K562 (cell line): ENCODE measurements at regions not wholly inside any gene's neighbourhood (a gene's known extent, or its start where the extent isn't known, plus 50 kb on each side); places are given as distances from the start of the nearest gene placed in this dataset.

Experiments used
- ATAC-seq: fragments of 200-7000 bp; cut with Tn5 transposase; 3 replicates; pipeline ENCODE4 v1.9.1; 2020; ENCODE audit warnings: moderate library complexity
- BruUV-seq: library from RNA; stranded (reverse); fragments of 400-500 nt; replicated peaks from 2 replicates; lab custom pipeline; 2021; lab: Mats Ljungman, UMichigan
- CTCF ChIA-PET: fragments of 300-600 bp; formaldehyde crosslinking; extraction: SDS; loops from one replicate; lab custom pipeline; 2021; ENCODE audit warnings: low intra/inter-chr PET ratio; lab: Yijun Ruan, JAX
- POLR2A ChIA-PET: fragments of 300-600, 350-650 bp; sonication (Branson Sonifier 250); formaldehyde crosslinking; extraction: SDS; loops from one replicate; lab custom pipeline; 2021; ENCODE audit warnings: antibody characterized with exemption, inconsistent platforms; lab: Yijun Ruan, JAX
- DNase-seq, 4 experiments: peaks; one replicate each; pipeline versions ENCODE4 v3.0.0 to v3.0.0-alpha.2; 2011 to 2018; ENCODE audit warnings: low spot score in 3 of 4, mixed read lengths in 3 of 4; ENCODE audit errors: extremely low read depth in 1 of 4
- FAIRE-seq: peaks from 2 replicates; lab custom pipeline; 2011; peaks lifted over from hg19 to GRCh38; lab: Jason Lieb, UNC
- H2AFZ ChIP-seq: 2 replicates; pipeline ENCODE4 v1.6.0; 2011; ENCODE audit warnings: low read depth, low read length, control low read depth, inconsistent platforms
- H3K27ac ChIP-seq: fragments of 200-600 bp; 3 replicates; pipeline ENCODE4 v1.8.0; 2011; ENCODE audit warnings: low read depth, mild to moderate bottlenecking, control low read depth, inconsistent platforms, low read length, moderate library complexity, mixed read lengths; ENCODE audit errors: extremely low read depth
- H3K27me3 ChIP-seq, 2 experiments: fragments of 300-600 bp in 1 of 2; 2 replicates in 1 of 2; 3 replicates in 1 of 2; pipeline versions ENCODE4 v1.6.0 to v1.8.0; 2011; ENCODE audit warnings: inconsistent platforms in 2 of 2, low read length in 2 of 2, mild to moderate bottlenecking in 1 of 2, mixed read lengths in 1 of 2, moderate library complexity in 1 of 2; ENCODE audit not compliant: control insufficient read depth in 2 of 2, insufficient read depth in 2 of 2
- H3K36me3 ChIP-seq: fragments of 300-600 bp; 3 replicates; pipeline ENCODE4 v1.8.0; 2011; ENCODE audit warnings: mild to moderate bottlenecking, low read length, inconsistent platforms; ENCODE audit not compliant: control insufficient read depth, insufficient read depth
- H3K4me1 ChIP-seq, 2 experiments: fragments of 200-600 bp in 1 of 2; replicated peaks in 1 of 2; 2 replicates in 1 of 2; 3 replicates in 1 of 2; pipeline versions ENCODE4 v1.5.1 to v1.8.0; 2011; ENCODE audit warnings: inconsistent platforms in 2 of 2, low read length in 2 of 2, mild to moderate bottlenecking in 1 of 2, mixed read lengths in 1 of 2, moderate library complexity in 1 of 2; ENCODE audit not compliant: control insufficient read depth in 2 of 2, insufficient read depth in 2 of 2
- H3K4me2 ChIP-seq: 2 replicates; pipeline ENCODE4 v1.6.1; 2011; ENCODE audit warnings: low read length, control low read depth, inconsistent platforms, mixed read lengths; ENCODE audit not compliant: insufficient read depth
- H3K4me3 ChIP-seq: fragments of 200-600 bp; sonication (generic), shearing (Covaris generic); 2 replicates; pipeline ENCODE4 v1.5.1; 2016; ENCODE audit warnings: control low read depth, inconsistent platforms
- H3K79me2 ChIP-seq: fragments of 200-600 bp; 3 replicates; pipeline ENCODE4 v1.8.0; 2011; ENCODE audit warnings: low read length, inconsistent platforms; ENCODE audit not compliant: control insufficient read depth, insufficient read depth
- H3K9ac ChIP-seq, 2 experiments: 2 replicates each; pipeline versions ENCODE4 v1.6.0 to v1.6.1; 2011; ENCODE audit warnings: low read depth in 2 of 2, low read length in 2 of 2, control low read depth in 1 of 2, inconsistent platforms in 1 of 2, mild to moderate bottlenecking in 1 of 2, mixed read lengths in 1 of 2; ENCODE audit not compliant: insufficient read depth in 1 of 2
- H3K9me1 ChIP-seq: one replicate; pipeline ENCODE4 v1.6.0; 2011; ENCODE audit warnings: inconsistent platforms, mild to moderate bottlenecking, low read length, moderate library complexity; ENCODE audit not compliant: control insufficient read depth, insufficient read depth
- H3K9me3 ChIP-seq: replicated peaks from 2 replicates; pipeline ENCODE4 v1.5.1; 2011; ENCODE audit warnings: low read depth, low read length, inconsistent platforms; ENCODE audit not compliant: control insufficient read depth, insufficient read depth
- H4K20me1 ChIP-seq: replicated peaks from 2 replicates; pipeline ENCODE4 v1.6.1; 2011; ENCODE audit warnings: low read length, inconsistent platforms, mixed read lengths; ENCODE audit not compliant: control insufficient read depth, insufficient read depth
- ADNP ChIP-seq: fragments of 200-800 bp; sonication (Bioruptor generic); IDR thresholded peaks from 2 replicates; pipeline ENCODE4 v1.6.1; 2016; ENCODE audit warnings: missing genetic modification characterization, missing compliant biosample characterization
- CBX5 ChIP-seq: IDR thresholded peaks from 2 replicates; pipeline ENCODE4 v1.6.1; 2014; ENCODE audit warnings: low read depth, borderline replicate concordance
- CUX1 ChIP-seq: fragments of 200-800 bp; sonication (Bioruptor generic); IDR thresholded peaks from 2 replicates; pipeline ENCODE4 v1.6.1; 2016; ENCODE audit warnings: missing genetic modification characterization, missing compliant biosample characterization
- FOXA1 ChIP-seq: fragments of 450-650 bp; IDR thresholded peaks from 2 replicates; pipeline ENCODE4 v1.6.1; 2016; ENCODE audit warnings: mild to moderate bottlenecking, borderline replicate concordance
- FOXK2 ChIP-seq, 2 experiments: fragments of 450-650 bp; IDR thresholded peaks in 1 of 2; conservative IDR thresholded peaks in 1 of 2; 2 replicates each; pipeline ENCODE4 v1.6.1; 2016; ENCODE audit warnings: low read depth in 2 of 2, mild to moderate bottlenecking in 1 of 2
- GABPB2 ChIP-seq: fragments of 250-450 bp; sonication (Bioruptor Pico); conservative IDR thresholded peaks from 2 replicates; pipeline ENCODE4 v1.5.1; 2021; ENCODE audit warnings: mild to moderate bottlenecking
- NR2C1 ChIP-seq, 2 experiments: fragments of 450-650 bp; IDR thresholded peaks; 2 replicates each; pipeline ENCODE4 v1.6.1; 2017; ENCODE audit warnings: mild to moderate bottlenecking in 2 of 2, antibody characterized with exemption in 1 of 2, inconsistent platforms in 1 of 2, missing compliant biosample characterization in 1 of 2, missing genetic modification characterization in 1 of 2
- PPARD ChIP-seq: fragments of 250-450 bp; sonication (Bioruptor Pico); IDR thresholded peaks from 2 replicates; pipeline ENCODE4 v1.8.0; 2022; ENCODE audit warnings: inconsistent platforms, mild to moderate bottlenecking, moderate library complexity
- TAF1 ChIP-seq: IDR thresholded peaks from 2 replicates; pipeline ENCODE4 v1.6.1; 2011; ENCODE audit warnings: mild to moderate bottlenecking, low read length, moderate library complexity; ENCODE audit not compliant: insufficient read depth, control insufficient read depth, severe bottlenecking; ENCODE audit errors: extremely low read depth
- TBP ChIP-seq: optimal IDR thresholded peaks from 2 replicates; pipeline ENCODE3; 2011; ENCODE audit warnings: low read depth, low read length, improper control_type of control experiment
- ZBTB8A ChIP-seq: fragments of 450-650 bp; IDR thresholded peaks from 2 replicates; pipeline ENCODE4 v1.6.1; 2018; ENCODE audit warnings: mild to moderate bottlenecking, moderate library complexity; ENCODE audit not compliant: partially characterized antibody
- ZNF143 ChIP-seq: sonication (generic); formaldehyde crosslinking; IDR thresholded peaks from 2 replicates; pipeline ENCODE4 v1.9.0; 2022; ENCODE audit warnings: mild to moderate bottlenecking, missing genetic modification reagents
- WGBS: fragments of 100-300 bp; shearing (Covaris generic); methylation state at CpG from one replicate; pipeline ENCODE4 v1.1.6; 2016; ENCODE audit warnings: low coverage, mixed read lengths; ENCODE audit not compliant: insufficient coverage; ENCODE audit errors: missing lambda C conversion rate; 5-methylcytosine and 5-hydroxymethylcytosine counted together
- in situ Hi-C: fragments of 300-500 bp; cut with MboI; formaldehyde crosslinking; loops from 4 replicates; pipeline ENCODE4 v1.15.0; 2018; ENCODE audit warnings: inconsistent platforms, mixed read lengths
- intact Hi-C: fragments of 100-400 bp; cut with micrococcal nuclease; formaldehyde crosslinking; loops from 2 replicates; pipeline ENCODE4 v1.14.2; 2022
- TF ChIP-seq, protein P1 (sequence below): fragments of 250-450 bp; sonication (Bioruptor Pico); IDR thresholded peaks from 2 replicates; pipeline ENCODE4 v1.5.0; 2021; ENCODE audit warnings: mild to moderate bottlenecking, moderate library complexity

DNA sequence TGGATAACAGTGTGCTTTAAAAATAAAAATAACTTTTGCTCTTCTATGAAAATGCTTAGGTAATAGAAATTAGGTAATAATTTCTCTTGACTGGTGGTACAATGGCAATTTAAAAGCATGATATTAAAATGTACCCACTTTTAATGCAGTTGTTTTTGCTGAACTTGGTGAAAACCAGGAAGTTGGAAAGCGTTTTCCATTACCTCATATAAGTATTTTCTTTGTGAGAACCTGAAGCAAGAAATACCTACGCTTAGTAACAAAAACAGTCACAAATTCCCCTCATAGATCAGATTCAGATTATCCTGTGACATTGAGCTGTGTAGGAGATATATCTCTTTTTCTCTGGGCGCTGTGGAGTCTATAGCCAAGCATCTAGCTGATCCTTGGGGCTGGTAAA lies 689.0 kb upstream of the FZD8 start (continued):
- TF ChIP-seq, protein P1, sequence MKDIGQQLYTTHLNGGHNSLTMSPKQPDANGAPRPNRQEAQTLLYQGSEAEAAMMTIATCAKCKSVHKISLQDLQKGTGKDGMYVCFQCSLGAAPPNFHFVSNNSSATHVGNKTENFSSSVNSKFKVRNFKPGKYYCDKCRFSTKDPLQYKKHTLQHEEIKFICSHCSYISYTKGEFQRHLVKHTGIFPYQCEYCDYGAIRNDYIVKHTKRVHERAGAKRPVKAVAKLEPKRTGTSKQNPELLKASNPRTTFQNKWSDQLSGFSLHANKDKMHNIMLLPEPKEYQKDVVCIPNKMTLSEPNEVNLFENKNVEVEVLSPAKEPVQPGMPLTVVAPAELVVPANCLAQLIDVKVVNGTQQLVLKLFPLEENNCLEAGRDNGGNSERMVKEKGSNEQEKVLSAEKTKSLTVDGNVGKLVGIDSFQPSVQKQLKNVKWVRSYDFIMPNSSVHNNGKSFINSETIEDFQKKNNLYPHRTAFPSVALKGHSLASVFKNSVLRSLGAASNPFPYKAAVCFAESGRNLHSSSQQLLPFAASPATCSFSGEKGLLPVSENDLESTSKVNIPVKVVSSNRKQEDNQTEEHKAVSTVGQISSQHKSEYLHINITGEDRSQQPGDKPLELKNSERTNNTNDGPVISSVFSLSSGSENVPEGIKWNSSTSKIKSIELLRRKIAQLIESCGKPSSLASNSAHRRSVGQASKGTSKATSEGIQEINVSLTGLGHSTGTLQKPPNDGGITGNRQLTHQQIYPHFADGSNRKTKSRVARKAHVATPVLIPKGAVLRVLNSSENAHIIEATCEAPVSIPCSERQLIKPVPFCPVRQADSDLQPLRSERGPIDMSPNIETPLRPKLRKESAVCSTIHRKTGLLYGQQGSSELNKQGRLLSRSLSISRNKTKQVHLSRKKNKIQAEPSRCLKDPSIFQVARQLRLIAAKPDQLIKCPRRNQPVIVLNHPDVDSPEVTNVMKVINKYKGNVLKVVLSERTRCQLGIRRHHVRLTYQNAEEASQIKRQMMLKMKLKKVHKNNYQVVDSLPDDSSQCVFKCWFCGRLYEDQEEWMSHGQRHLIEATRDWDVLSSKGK (CRISPR knock-in tag) = no peak
- TF ChIP-seq FOXA1 (no peak), ADNP (tag) (no peak)

GRCh38 chr10:36325815-36326214 lies 683.7 kb upstream of the FZD8 start:
- H2AFZ ChIP-seq = no peak overlapping the region
- TF ChIP-seq FOXK2 (conservative IDR thresholded peaks at IDR 0.05 in 1 of 2, IDR thresholded peaks at IDR 0.05 in 1 of 2; ENCODE audit: low read depth in 2 of 2) (no peak), TBP (no peak), CUX1 (CRISPR knock-in tag) (no peak), GABPB2 (CRISPR knock-in tag) (no peak), ZNF143 (CRISPR knock-in tag) (no peak), PPARD (no peak), CBX5 (no peak), ZBTB8A (no peak), TAF1 (no peak), NR2C1 (IDR thresholded peaks at IDR 0.05) (no peak), NR2C1 (tag; IDR thresholded peaks at IDR 0.05) (no peak)
- H3K9me1 ChIP-seq = no peaks in the 10 kb centered on the region
- H3K9me3 ChIP-seq = no peaks in the 10 kb centered on the region
- POLR2A ChIA-PET = no interaction called here
- H3K4me1 ChIP-seq = no peaks in the 10 kb centered on the region
- H3K36me3 ChIP-seq = no peaks in the 10 kb centered on the region
- H3K27ac ChIP-seq = no peak overlapping the region
- ATAC-seq = no peak
- 0% methylated on average over 2 of the region's 2 CpGs for WGBS
- in situ Hi-C loops (no loop called here), intact Hi-C loops (no loop called here)
- no peak overlapping the region for H3K9ac ChIP-seq
- no peak overlapping the region for H3K4me3 ChIP-seq
- no TSS peak for BruUV-seq
- no peaks in the 10 kb centered on the region for H3K79me2 ChIP-seq
- H3K27me3 ChIP-seq = no peaks in the 10 kb centered on the region
- H4K20me1 ChIP-seq = no peaks in the 10 kb centered on the region
- CTCF ChIA-PET = no interaction called here
- no peak overlapping the region for H3K4me2 ChIP-seq
- DNase-seq = no peak
- no peak for FAIRE-seq
